HCT116 (cell line): ENCODE measurements at regions not wholly inside any gene's neighbourhood (a gene's known extent, or its start where the extent isn't known, plus 50 kb on each side); places are given as distances from the start of the nearest gene placed in this dataset.

Experiments
- CTCF ChIP-seq, 3 experiments: fragments of 200-600 bp in 1 of 3; sonication (generic) in 1 of 3; IDR thresholded peaks in 2 of 3; conservative IDR thresholded peaks in 1 of 3; 2 replicates each; pipeline ENCODE4 v1.5.1; 2012 to 2017; ENCODE audit warnings: low read depth in 2 of 3, low read length in 2 of 3, antibody characterized with exemption in 1 of 3, borderline replicate concordance in 1 of 3, control low read depth in 1 of 3, mild to moderate bottlenecking in 1 of 3, mixed read lengths in 1 of 3, mixed run types in 1 of 3, moderate library complexity in 1 of 3; ENCODE audit not compliant: insufficient read depth in 1 of 3
- ELF1 ChIP-seq: IDR thresholded peaks from 2 replicates; pipeline ENCODE4 v1.6.1; 2012; ENCODE audit warnings: low read depth, borderline replicate concordance
- EZH2 ChIP-seq: fragments of 200-600 bp; sonication (generic); IDR thresholded peaks from 2 replicates; pipeline ENCODE4 v1.6.1; 2017; ENCODE audit warnings: antibody characterized with exemption, mixed run types
- MAX ChIP-seq: IDR thresholded peaks from 2 replicates; pipeline ENCODE4 v1.6.1; 2012

- no peak for TF ChIP-seq EZH2
- no peak for TF ChIP-seq ELF1
- TF ChIP-seq CTCF (IDR thresholded peaks at IDR 0.05 in 2 of 3, conservative IDR thresholded peaks at IDR 0.05 in 1 of 3; ENCODE audit: borderline replicate concordance in 1 of 3, insufficient read depth in 1 of 3, low read depth in 2 of 3, low read length in 2 of 3), result no peak
- no peak for TF ChIP-seq MAX
Measured at GRCh38 chr12:91343010-91343409, 160.4 kb upstream of the DCN start.
